GM12878 (cell line): ENCODE measurements at regions not wholly inside any gene's neighbourhood (a gene's known extent, or its start where the extent isn't known, plus 50 kb on each side); places are given as distances from the start of the nearest gene placed in this dataset.

ENCODE experiments used
- ATAC-seq: fragments of 200-7000 bp; cut with Tn5 transposase; 3 replicates; pipeline ENCODE4 v1.9.1; 2020; ENCODE audit warnings: mild to moderate bottlenecking, moderate library complexity
- BruUV-seq: library from RNA; stranded (reverse); fragments of 400-500 nt; replicated peaks from 2 replicates; lab custom pipeline; 2021; lab: Mats Ljungman, UMichigan
- CTCF ChIA-PET: fragments of 300-600 bp; sonication (Branson Sonifier 250); formaldehyde crosslinking; extraction: SDS; loops from one replicate; lab custom pipeline; 2021; ENCODE audit warnings: inconsistent platforms; lab: Yijun Ruan, JAX
- POLR2A ChIA-PET: fragments of 350-600 bp; formaldehyde crosslinking; extraction: SDS; loops from one replicate; lab custom pipeline; 2021; ENCODE audit warnings: inconsistent platforms; lab: Charles Lee
- RAD21 ChIA-PET: fragments of 300-600 bp; sonication (Branson Sonifier 250); formaldehyde crosslinking; loops from one replicate; lab custom pipeline; 2023; ENCODE audit warnings: antibody characterized with exemption; ENCODE audit not compliant: unreplicated experiment; lab: Charles Lee
- SMC1A ChIA-PET: fragments of 300-600 bp; sonication (Branson Sonifier 250); formaldehyde crosslinking; loops from one replicate; lab custom pipeline; 2023; ENCODE audit not compliant: unreplicated experiment, uncharacterized antibody; lab: Charles Lee
- DNase-seq: peaks from one replicate; pipeline ENCODE4 v3.0.0-alpha.2; 2011; ENCODE audit warnings: low read depth, low spot score
- FAIRE-seq: peaks from 3 replicates; lab custom pipeline; 2011; peaks lifted over from hg19 to GRCh38; lab: Jason Lieb, UNC
- H2AFZ ChIP-seq: 2 replicates; pipeline ENCODE4 v1.6.0; 2011; ENCODE audit warnings: low read depth, low read length, control low read depth; ENCODE audit not compliant: control insufficient read depth
- H3K27ac ChIP-seq: 2 replicates; pipeline ENCODE4 v1.5.1; 2011; ENCODE audit warnings: control low read depth; ENCODE audit not compliant: control insufficient read depth, insufficient read depth
- H3K27me3 ChIP-seq, 2 experiments: replicated peaks in 1 of 2; 2 replicates each; pipeline versions ENCODE4 v1.6.0 to v1.6.1; 2011; ENCODE audit warnings: low read length in 1 of 2; ENCODE audit not compliant: control insufficient read depth in 2 of 2, insufficient read depth in 2 of 2
- H3K36me3 ChIP-seq, 2 experiments: 2 replicates each; pipeline ENCODE4 v1.5.1; 2011; ENCODE audit warnings: low read length in 1 of 2; ENCODE audit not compliant: control insufficient read depth in 2 of 2, insufficient read depth in 2 of 2
- H3K4me1 ChIP-seq: 2 replicates; pipeline ENCODE4 v1.6.1; 2011; ENCODE audit warnings: mild to moderate bottlenecking, low read length, moderate library complexity, mixed read lengths; ENCODE audit not compliant: control insufficient read depth, insufficient read depth
- H3K4me2 ChIP-seq: 2 replicates; pipeline ENCODE4 v1.6.0; 2011; ENCODE audit warnings: control low read depth; ENCODE audit not compliant: control insufficient read depth, insufficient read depth
- H3K4me3 ChIP-seq: fragments of 200-600 bp; sonication (generic); 2 replicates; pipeline ENCODE4 v1.5.1; 2016
- H3K79me2 ChIP-seq: 2 replicates; pipeline ENCODE4 v1.6.0; 2011; ENCODE audit warnings: low read length; ENCODE audit not compliant: control insufficient read depth, insufficient read depth
- H3K9ac ChIP-seq: 2 replicates; pipeline ENCODE4 v1.8.0; 2011; ENCODE audit warnings: low read length, control low read depth, mixed read lengths; ENCODE audit not compliant: control insufficient read depth, insufficient read depth
- H3K9me3 ChIP-seq: replicated peaks from 3 replicates; pipeline ENCODE4 v1.5.1; 2011; ENCODE audit warnings: mild to moderate bottlenecking, low read length; ENCODE audit not compliant: control insufficient read depth, insufficient read depth
- H4K20me1 ChIP-seq: 2 replicates; pipeline ENCODE4 v1.6.0; 2011; ENCODE audit not compliant: control insufficient read depth, insufficient read depth
- CHD4 ChIP-seq: fragments of 200-600 bp; sonication (generic); IDR thresholded peaks from 2 replicates; pipeline ENCODE4 v1.6.1; 2016; ENCODE audit warnings: mild to moderate bottlenecking
- CREM ChIP-seq: IDR thresholded peaks from 2 replicates; pipeline ENCODE4 v1.6.1; 2014; ENCODE audit warnings: antibody characterized with exemption, low read depth
- FOS ChIP-seq: IDR thresholded peaks from 3 replicates; pipeline ENCODE4 v1.6.1; 2011; ENCODE audit warnings: borderline replicate concordance; ENCODE audit not compliant: insufficient read length; ENCODE audit errors: extremely low read depth
- HDAC6 ChIP-seq: fragments of 200-600 bp; sonication (generic); IDR thresholded peaks from one replicate; pipeline ENCODE4 v1.8.0; 2017; ENCODE audit warnings: antibody characterized with exemption; ENCODE audit not compliant: unreplicated experiment
- KDM1A ChIP-seq: fragments of 200-600 bp; sonication (generic); IDR thresholded peaks from 2 replicates; pipeline ENCODE4 v1.6.1; 2016; ENCODE audit warnings: borderline replicate concordance
- NFXL1 ChIP-seq: fragments of 450-650 bp; IDR thresholded peaks from 2 replicates; pipeline ENCODE4 v1.6.1; 2017; ENCODE audit warnings: antibody characterized with exemption, mild to moderate bottlenecking, borderline replicate concordance
- NFYB ChIP-seq: IDR thresholded peaks from 2 replicates; pipeline ENCODE4 v1.6.1; 2011; ENCODE audit warnings: low read depth, mild to moderate bottlenecking, low read length, improper control_type of control experiment, moderate library complexity; ENCODE audit not compliant: insufficient read depth
- NR2C2 ChIP-seq: IDR thresholded peaks from 2 replicates; pipeline ENCODE4 v1.6.1; 2011; ENCODE audit warnings: borderline replicate concordance, low read depth; ENCODE audit not compliant: control insufficient read depth, insufficient read length
- PAX8 ChIP-seq: fragments of 450-650 bp; IDR thresholded peaks from 2 replicates; pipeline ENCODE4 v1.6.1; 2017; ENCODE audit warnings: mild to moderate bottlenecking, moderate library complexity
- POLR2AphosphoS2 ChIP-seq: IDR thresholded peaks from 2 replicates; pipeline ENCODE4 v1.6.1; 2011; ENCODE audit warnings: low read depth, mild to moderate bottlenecking, low read length, improper control_type of control experiment, moderate library complexity
- RUNX3 ChIP-seq: IDR thresholded peaks from 2 replicates; pipeline ENCODE4 v1.6.1; 2012; ENCODE audit warnings: low read length, inconsistent platforms
- STAT1 ChIP-seq: fragments of 450-650 bp; conservative IDR thresholded peaks from 2 replicates; pipeline ENCODE4 v1.6.1; 2014; ENCODE audit warnings: antibody characterized with exemption, mild to moderate bottlenecking
- SUZ12 ChIP-seq: fragments of 200-600 bp; sonication (generic); IDR thresholded peaks from one replicate; pipeline ENCODE4 v1.6.1; 2018; ENCODE audit warnings: antibody characterized with exemption, mild to moderate bottlenecking; ENCODE audit not compliant: unreplicated experiment
- ZNF24 ChIP-seq: fragments of 450-650 bp; IDR thresholded peaks from 2 replicates; pipeline ENCODE4 v1.6.1; 2017; ENCODE audit warnings: antibody characterized with exemption, mild to moderate bottlenecking
- ZNF622 ChIP-seq: fragments of 450-650 bp; IDR thresholded peaks from 2 replicates; pipeline ENCODE4 v1.6.1; 2017; ENCODE audit warnings: mild to moderate bottlenecking, inconsistent platforms
- ZSCAN29 ChIP-seq: fragments of 450-650 bp; IDR thresholded peaks from 2 replicates; pipeline ENCODE4 v1.6.1; 2017; ENCODE audit warnings: mild to moderate bottlenecking, moderate library complexity
- WGBS: methylation state at CpG from one replicate; pipeline ENCODE4 v1.1.6; 2016; ENCODE audit warnings: low lambda C conversion rate; ENCODE audit not compliant: insufficient replicate concordance, insufficient coverage; ENCODE audit errors: missing lambda C conversion rate; 5-methylcytosine and 5-hydroxymethylcytosine counted together
- in situ Hi-C: fragments of 300-500 bp; cut with MboI; formaldehyde crosslinking; loops from 9 replicates; pipeline ENCODE4 v1.14.3; 2018; ENCODE audit warnings: mixed read lengths
- intact Hi-C: fragments of 100-400 bp; cut with micrococcal nuclease; formaldehyde crosslinking; loops from one replicate; pipeline ENCODE4 v1.14.2; 2022; ENCODE audit not compliant: unreplicated experiment
- TF ChIP-seq, protein P1 (sequence below): fragments of 450-650 bp; formaldehyde crosslinking; IDR thresholded peaks from 2 replicates; pipeline ENCODE4 v1.4.0; 2022; ENCODE audit warnings: mild to moderate bottlenecking, moderate library complexity
- TF ChIP-seq, protein P2 (sequence below): IDR thresholded peaks from 2 replicates; pipeline ENCODE4 v1.6.1; 2012; ENCODE audit warnings: low read depth, low read length, improper control_type of control experiment
- TF ChIP-seq, protein P3 (sequence below): IDR thresholded peaks from 2 replicates; pipeline ENCODE4 v1.6.1; 2011; ENCODE audit warnings: mild to moderate bottlenecking, low read depth, low read length, moderate library complexity; ENCODE audit not compliant: insufficient replicate concordance

DNA sequence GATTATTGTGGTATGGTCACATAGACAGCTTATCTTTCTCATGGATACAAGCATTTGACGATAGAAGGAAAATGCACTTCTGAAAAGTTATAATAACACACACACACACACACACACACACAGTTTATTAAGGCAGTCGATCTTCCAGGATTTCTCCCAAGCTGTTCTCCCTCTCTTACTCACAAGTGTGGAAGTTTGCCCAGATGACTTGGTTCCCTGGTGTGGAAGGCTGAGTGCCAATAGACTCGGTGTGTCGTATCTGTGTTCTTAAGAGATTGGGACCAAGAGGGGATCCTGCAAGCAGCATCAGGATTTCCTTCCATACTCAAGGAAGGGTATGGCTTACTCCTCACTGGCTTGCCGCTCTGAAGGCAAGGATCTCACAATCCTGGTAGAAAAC, 279.6 kb downstream of the HS3ST3B1 start:
- ChIA-PET RAD21 (no interaction called here), POLR2A (no interaction called here), CTCF (no interaction called here), SMC1A (no interaction called here)
- Histone ChIP-seq H3K27ac (no peak overlapping the region), H3K36me3 (no peaks in the 10 kb centered on the region), H3K27me3 (no peaks in the 10 kb centered on the region), H3K9me3 (no peaks in the 10 kb centered on the region; the same call in 2 of the 3 replicates), H3K9ac (no peak overlapping the region), H3K4me2 (no peak overlapping the region), H3K4me1 (no peaks in the 10 kb centered on the region), H2AFZ (no peak overlapping the region), H3K79me2 (no peaks in the 10 kb centered on the region), H4K20me1 (no peaks in the 10 kb centered on the region), H3K4me3 (no peak overlapping the region)
- no TSS peak for BruUV-seq
- TF ChIP-seq ZSCAN29: no peak
- TF ChIP-seq FOS: no peak
- no peak for TF ChIP-seq CHD4
- no peak for TF ChIP-seq HDAC6
- TF ChIP-seq ZNF622: no peak
- TF ChIP-seq KDM1A: no peak
- TF ChIP-seq, protein P1, sequence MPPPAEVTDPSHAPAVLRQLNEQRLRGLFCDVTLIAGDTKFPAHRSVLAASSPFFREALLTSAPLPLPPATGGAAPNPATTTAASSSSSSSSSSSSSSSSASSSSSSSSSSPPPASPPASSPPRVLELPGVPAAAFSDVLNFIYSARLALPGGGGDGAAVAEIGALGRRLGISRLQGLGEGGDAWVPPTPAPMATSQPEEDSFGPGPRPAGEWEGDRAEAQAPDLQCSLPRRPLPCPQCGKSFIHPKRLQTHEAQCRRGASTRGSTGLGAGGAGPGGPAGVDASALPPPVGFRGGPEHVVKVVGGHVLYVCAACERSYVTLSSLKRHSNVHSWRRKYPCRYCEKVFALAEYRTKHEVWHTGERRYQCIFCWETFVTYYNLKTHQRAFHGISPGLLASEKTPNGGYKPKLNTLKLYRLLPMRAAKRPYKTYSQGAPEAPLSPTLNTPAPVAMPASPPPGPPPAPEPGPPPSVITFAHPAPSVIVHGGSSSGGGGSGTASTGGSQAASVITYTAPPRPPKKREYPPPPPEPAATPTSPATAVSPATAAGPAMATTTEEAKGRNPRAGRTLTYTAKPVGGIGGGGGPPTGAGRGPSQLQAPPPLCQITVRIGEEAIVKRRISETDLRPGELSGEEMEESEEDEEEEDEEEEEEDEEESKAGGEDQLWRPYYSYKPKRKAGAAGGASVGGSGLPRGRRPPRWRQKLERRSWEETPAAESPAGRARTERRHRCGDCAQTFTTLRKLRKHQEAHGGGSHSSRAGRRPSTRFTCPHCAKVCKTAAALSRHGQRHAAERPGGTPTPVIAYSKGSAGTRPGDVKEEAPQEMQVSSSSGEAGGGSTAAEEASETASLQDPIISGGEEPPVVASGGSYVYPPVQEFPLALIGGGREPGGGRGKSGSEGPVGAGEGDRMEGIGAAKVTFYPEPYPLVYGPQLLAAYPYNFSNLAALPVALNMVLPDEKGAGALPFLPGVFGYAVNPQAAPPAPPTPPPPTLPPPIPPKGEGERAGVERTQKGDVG (CRISPR knock-in tag): no peak
- TF ChIP-seq CREM: no peak
- TF ChIP-seq, protein P2, sequence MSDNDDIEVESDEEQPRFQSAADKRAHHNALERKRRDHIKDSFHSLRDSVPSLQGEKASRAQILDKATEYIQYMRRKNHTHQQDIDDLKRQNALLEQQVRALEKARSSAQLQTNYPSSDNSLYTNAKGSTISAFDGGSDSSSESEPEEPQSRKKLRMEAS: no peak
- no peak for TF ChIP-seq ZNF24
- TF ChIP-seq NFXL1: no peak
- TF ChIP-seq NR2C2: no peak
- TF ChIP-seq PAX8: no peak
- TF ChIP-seq STAT1: no peak
- TF ChIP-seq SUZ12: no peak
- no peak for TF ChIP-seq RUNX3
- no peak for TF ChIP-seq POLR2AphosphoS2
- TF ChIP-seq, protein P3, sequence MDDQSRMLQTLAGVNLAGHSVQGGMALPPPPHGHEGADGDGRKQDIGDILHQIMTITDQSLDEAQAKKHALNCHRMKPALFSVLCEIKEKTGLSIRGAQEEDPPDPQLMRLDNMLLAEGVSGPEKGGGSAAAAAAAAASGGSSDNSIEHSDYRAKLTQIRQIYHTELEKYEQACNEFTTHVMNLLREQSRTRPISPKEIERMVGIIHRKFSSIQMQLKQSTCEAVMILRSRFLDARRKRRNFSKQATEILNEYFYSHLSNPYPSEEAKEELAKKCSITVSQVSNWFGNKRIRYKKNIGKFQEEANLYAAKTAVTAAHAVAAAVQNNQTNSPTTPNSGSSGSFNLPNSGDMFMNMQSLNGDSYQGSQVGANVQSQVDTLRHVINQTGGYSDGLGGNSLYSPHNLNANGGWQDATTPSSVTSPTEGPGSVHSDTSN: no peak
- TF ChIP-seq NFYB: no peak
- DNase-seq (no peak), ATAC-seq (no peak), FAIRE-seq (no peak)
- in situ Hi-C loops (no loop called here), intact Hi-C loops (no loop called here)
- WGBS: 47% methylated on average over 5 of the region's 5 CpGs
